ENCODE measurements at regions not wholly inside any gene's neighbourhood (a gene's known extent, or its start where the extent isn't known, plus 50 kb on each side); places are given as distances from the start of the nearest gene placed in this dataset.

- Histone ChIP-seq H3K9me3 (no peaks in the 10 kb centered on the region), H3K27ac (peak overlapping the region; percentile 7 to 60 (median 40)), H3K27me3 (no peaks in the 10 kb centered on the region), H3K4me3 (no peak overlapping the region), H3K4me1 (peaks cover 18 to 25% (median 24%) of the 10 kb centered on the region in 4 donors), H3K36me3 (no peaks in the 10 kb centered on the region)
- WGBS, 2 donors (ENCODE audit: low coverage in 1 of 2) = 87 to 100% methylated on average over 2 to 3 of the region's 3 CpGs
- in situ Hi-C loops (cut with MboI; ENCODE audit: low pct_ligation_motif_present in 1 of 4, low pct_unique_long_range_greater_than_20kb in 1 of 4, low sequenced_read_pairs in 3 of 4) = loop anchor here in 2 of 4 donors (10.0 to 25.0 kb wide), 2 partner anchors 47 to 295 kb away; no protein-coding TSS in a partner anchor
- no peak for DNase-seq
- intact Hi-C loops (cut with DNase I; ENCODE audit: low total_unique reads) = no loop called here
- TF ChIP-seq, protein P1, sequence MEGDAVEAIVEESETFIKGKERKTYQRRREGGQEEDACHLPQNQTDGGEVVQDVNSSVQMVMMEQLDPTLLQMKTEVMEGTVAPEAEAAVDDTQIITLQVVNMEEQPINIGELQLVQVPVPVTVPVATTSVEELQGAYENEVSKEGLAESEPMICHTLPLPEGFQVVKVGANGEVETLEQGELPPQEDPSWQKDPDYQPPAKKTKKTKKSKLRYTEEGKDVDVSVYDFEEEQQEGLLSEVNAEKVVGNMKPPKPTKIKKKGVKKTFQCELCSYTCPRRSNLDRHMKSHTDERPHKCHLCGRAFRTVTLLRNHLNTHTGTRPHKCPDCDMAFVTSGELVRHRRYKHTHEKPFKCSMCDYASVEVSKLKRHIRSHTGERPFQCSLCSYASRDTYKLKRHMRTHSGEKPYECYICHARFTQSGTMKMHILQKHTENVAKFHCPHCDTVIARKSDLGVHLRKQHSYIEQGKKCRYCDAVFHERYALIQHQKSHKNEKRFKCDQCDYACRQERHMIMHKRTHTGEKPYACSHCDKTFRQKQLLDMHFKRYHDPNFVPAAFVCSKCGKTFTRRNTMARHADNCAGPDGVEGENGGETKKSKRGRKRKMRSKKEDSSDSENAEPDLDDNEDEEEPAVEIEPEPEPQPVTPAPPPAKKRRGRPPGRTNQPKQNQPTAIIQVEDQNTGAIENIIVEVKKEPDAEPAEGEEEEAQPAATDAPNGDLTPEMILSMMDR (IDR thresholded peaks at IDR 0.05) = no peak
- TF ChIP-seq POLR2AphosphoS5 (IDR thresholded peaks at IDR 0.05) (no peak), POLR2A (IDR thresholded peaks at IDR 0.05) (no peak), EP300 (IDR thresholded peaks at IDR 0.05; ENCODE audit: low read depth) (no peak)
Measured at GRCh38 chr6:157767775-157768156, 55.3 kb upstream of the SNX9 start.

- H3K27ac ChIP-seq = peak overlapping the region; percentile 7 to 60 (median 40)
- H3K4me1 ChIP-seq = peaks cover 13 to 20% (median 19%) of the 10 kb centered on the region in 4 donors
- H3K9me3 ChIP-seq = no peaks in the 10 kb centered on the region
- intact Hi-C loops (cut with DNase I; ENCODE audit: low total_unique reads) = no loop called here
- in situ Hi-C loops (cut with MboI; ENCODE audit: low pct_ligation_motif_present in 1 of 4, low pct_unique_long_range_greater_than_20kb in 1 of 4, low sequenced_read_pairs in 3 of 4) = loop anchor here in 2 of 4 donors (10.0 to 25.0 kb wide), 2 partner anchors 46 to 294 kb away; no protein-coding TSS in a partner anchor
- H3K36me3 ChIP-seq = no peaks in the 10 kb centered on the region
- no peak for DNase-seq
- no peak overlapping the region for H3K4me3 ChIP-seq
- no peaks in the 10 kb centered on the region for H3K27me3 ChIP-seq
- no peak for TF ChIP-seq POLR2AphosphoS5 (IDR thresholded peaks at IDR 0.05)
- no peak for TF ChIP-seq POLR2A (IDR thresholded peaks at IDR 0.05)
- TF ChIP-seq, protein P1 (IDR thresholded peaks at IDR 0.05) = no peak
- no peak for TF ChIP-seq EP300 (IDR thresholded peaks at IDR 0.05; ENCODE audit: low read depth)
- WGBS, 2 donors (ENCODE audit: low coverage in 1 of 2) = 80 to 89% methylated on average over 3 to 6 of the region's 6 CpGs
Measured at GRCh38 chr6:157768304-157768703, 54.7 kb upstream of the SNX9 start.

GRCh38 chr6:157768863-157769551 is 54.0 kb upstream of the SNX9 start:
- H3K4me3 ChIP-seq = no peak overlapping the region
- WGBS, 2 donors (ENCODE audit: low coverage in 1 of 2) = 73% methylated on average over 13 of the region's 13 CpGs; no CpG with 5 or more reads in 1 of the 2 donors
- H3K36me3 ChIP-seq = no peaks in the 10 kb centered on the region
- TF ChIP-seq, protein P1 (IDR thresholded peaks at IDR 0.05) = no peak
- no peak for TF ChIP-seq EP300 (IDR thresholded peaks at IDR 0.05; ENCODE audit: low read depth)
- no peak for TF ChIP-seq POLR2AphosphoS5 (IDR thresholded peaks at IDR 0.05)
- no peak for TF ChIP-seq POLR2A (IDR thresholded peaks at IDR 0.05)
- in situ Hi-C loops (cut with MboI; ENCODE audit: low pct_ligation_motif_present in 1 of 4, low pct_unique_long_range_greater_than_20kb in 1 of 4, low sequenced_read_pairs in 3 of 4) (loop anchor here in 2 of 4 donors (10.0 to 25.0 kb wide), 2 partner anchors 46 to 293 kb away; no protein-coding TSS in a partner anchor), intact Hi-C loops (cut with DNase I; ENCODE audit: low total_unique reads) (no loop called here)
- no peaks in the 10 kb centered on the region for H3K9me3 ChIP-seq
- no peak for DNase-seq
- no peaks in the 10 kb centered on the region for H3K27me3 ChIP-seq
- H3K4me1 ChIP-seq = peaks cover 7 to 13% (median 12%) of the 10 kb centered on the region in 4 donors
- peak overlapping the region in 1 of 4 donors; percentile 41 for H3K27ac ChIP-seq

DNA sequence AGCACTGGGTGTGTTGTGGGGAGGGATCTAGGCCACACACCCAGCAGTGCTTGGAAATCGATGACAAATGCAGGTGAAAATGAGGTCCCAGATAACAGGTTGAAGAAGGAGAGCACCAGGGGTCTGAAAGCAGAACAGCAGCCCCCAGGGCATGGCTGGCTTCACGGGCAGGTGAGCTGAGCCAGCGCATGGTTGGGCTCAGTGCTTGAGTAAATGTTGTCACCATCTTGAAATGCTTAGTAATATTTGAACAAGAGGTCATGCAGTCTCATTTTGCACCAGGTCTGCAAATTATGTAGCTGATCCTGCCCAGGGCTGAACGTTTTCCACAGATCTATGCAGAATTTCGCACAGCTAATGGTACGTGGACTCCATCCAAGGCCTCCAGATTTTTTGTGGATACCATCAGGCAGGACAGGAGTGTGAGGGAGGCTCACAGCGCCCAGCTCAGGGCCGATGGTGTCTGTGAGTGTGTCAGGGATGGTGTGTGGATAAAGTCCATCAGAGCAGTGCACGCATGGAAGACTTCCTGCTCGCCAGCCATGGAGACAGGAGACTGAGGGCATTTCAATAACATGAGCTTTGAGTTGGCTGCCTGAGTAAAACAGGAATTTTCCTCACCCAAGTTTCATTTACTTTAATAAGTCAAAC is 53.1 kb upstream of the SNX9 start:
- no peak for TF ChIP-seq POLR2AphosphoS5 (IDR thresholded peaks at IDR 0.05)
- TF ChIP-seq, protein P1 (IDR thresholded peaks at IDR 0.05) = no peak
- TF ChIP-seq POLR2A (IDR thresholded peaks at IDR 0.05) = no peak
- TF ChIP-seq EP300 (IDR thresholded peaks at IDR 0.05; ENCODE audit: low read depth) = no peak
- WGBS, 2 donors (ENCODE audit: low coverage in 1 of 2) = 86 to 96% methylated on average over 5 to 10 of the region's 10 CpGs
- no peak for DNase-seq
- H3K4me1 ChIP-seq = peaks cover 2 to 5% (median 3%) of the 10 kb centered on the region in 4 donors
- H3K9me3 ChIP-seq = no peaks in the 10 kb centered on the region
- H3K27ac ChIP-seq = no peak overlapping the region
- no peaks in the 10 kb centered on the region for H3K27me3 ChIP-seq
- in situ Hi-C loops (cut with MboI; ENCODE audit: low pct_ligation_motif_present in 1 of 4, low pct_unique_long_range_greater_than_20kb in 1 of 4, low sequenced_read_pairs in 3 of 4) = loop anchor here in 2 of 4 donors (10.0 to 25.0 kb wide), 2 partner anchors 45 to 292 kb away; no protein-coding TSS in a partner anchor
- intact Hi-C loops (cut with DNase I; ENCODE audit: low total_unique reads) = no loop called here
- H3K4me3 ChIP-seq = no peak overlapping the region
- H3K36me3 ChIP-seq = no peaks in the 10 kb centered on the region
